OCI-LY3 (cell line): ENCODE measurements at regions not wholly inside any gene's neighbourhood (a gene's known extent, or its start where the extent isn't known, plus 50 kb on each side); places are given as distances from the start of the nearest gene placed in this dataset.

Experiments
- H2AFZ ChIP-seq: fragments of 200-600, 300-600 bp; shearing (Covaris generic); 2 replicates; pipeline ENCODE4 v1.6.0; 2014; ENCODE audit warnings: antibody characterized with exemption, low read depth, low read length
- H3K27ac ChIP-seq: fragments of 200-600, 300-600 bp; sonication (generic); 2 replicates; pipeline ENCODE4 v1.5.1; 2014; ENCODE audit warnings: mild to moderate bottlenecking, low read length, moderate library complexity, mixed read lengths
- H3K27me3 ChIP-seq: fragments of 200-600, 300-600 bp; sonication (generic); 2 replicates; pipeline ENCODE4 v1.6.1; 2014; ENCODE audit warnings: low read depth, low read length, mixed read lengths
- H3K36me3 ChIP-seq: fragments of 200-600, 300-600 bp; sonication (generic); replicated peaks from 2 replicates; pipeline ENCODE3; 2014; ENCODE audit warnings: low read depth, low read length, mixed read lengths
- H3K4me1 ChIP-seq: fragments of 300-600, 200-600 bp; sonication (generic); 2 replicates; pipeline ENCODE4 v1.6.1; 2014; ENCODE audit warnings: low read length, mixed read lengths
- H3K4me2 ChIP-seq: fragments of 200-600, 300-600 bp; sonication (generic); 2 replicates; pipeline ENCODE4 v1.6.1; 2014; ENCODE audit warnings: low read length, mixed read lengths
- H3K4me3 ChIP-seq: fragments of 300-600, 200-600 bp; sonication (generic); 2 replicates; pipeline ENCODE4 v1.5.1; 2014; ENCODE audit warnings: antibody characterized with exemption, mild to moderate bottlenecking, low read length, moderate library complexity
- H3K79me2 ChIP-seq: fragments of 300-600, 200-600 bp; shearing (Covaris generic); 2 replicates; pipeline ENCODE4 v1.6.1; 2014; ENCODE audit warnings: mild to moderate bottlenecking, low read length, mixed read lengths
- H3K9ac ChIP-seq: fragments of 300-600, 200-600 bp; shearing (Covaris generic); 2 replicates; pipeline ENCODE4 v1.6.0; 2014; ENCODE audit warnings: mild to moderate bottlenecking, low read length, moderate library complexity
- H3K9me3 ChIP-seq: fragments of 200-600, 300-600 bp; shearing (Covaris generic); 2 replicates; pipeline ENCODE4 v1.6.1; 2014; ENCODE audit warnings: low read length, mixed read lengths; ENCODE audit not compliant: insufficient read depth
- H4K20me1 ChIP-seq: fragments of 200-600, 300-600 bp; sonication (generic); 2 replicates; pipeline ENCODE4 v1.6.1; 2016; ENCODE audit warnings: low read length, mixed read lengths; ENCODE audit not compliant: insufficient read depth
- CTCF ChIP-seq: fragments of 200-600, 300-600 bp; sonication (generic); IDR thresholded peaks from 2 replicates; pipeline ENCODE4 v1.5.1; 2014; ENCODE audit warnings: antibody characterized with exemption, low read length, low read depth
- EZH2phosphoT487 ChIP-seq: fragments of 200-600 bp; shearing (Covaris generic); IDR thresholded peaks from 2 replicates; pipeline ENCODE4 v1.6.1; 2018; ENCODE audit warnings: antibody characterized with exemption, mixed run types, low read depth

- Histone ChIP-seq H3K4me1 (no peaks in the 10 kb centered on the region), H3K9me3 (no peaks in the 10 kb centered on the region), H3K4me2 (no peak overlapping the region)
Observed at GRCh38 chr6:2477666-2478065, 232.3 kb upstream of the GMDS start.

GRCh38 chr6:2477250-2477649 lies 231.8 kb upstream of the GMDS start:
- TF ChIP-seq EZH2phosphoT487 (no peak), CTCF (no peak)
- Histone ChIP-seq H3K4me3 (no peak overlapping the region), H3K9me3 (no peaks in the 10 kb centered on the region), H3K27ac (no peak overlapping the region), H3K27me3 (0 out of 2 replicates have a peak, but pooled peaks cover 5% of the 10 kb centered on the region), H3K4me2 (no peak overlapping the region), H3K4me1 (no peaks in the 10 kb centered on the region), H4K20me1 (no peaks in the 10 kb centered on the region), H3K79me2 (no peaks in the 10 kb centered on the region), H2AFZ (no peak overlapping the region), H3K36me3 (no peaks in the 10 kb centered on the region), H3K9ac (no peak overlapping the region)

More at GRCh38 chr6:2477666-2478065, 232.3 kb upstream of the GMDS start:
- Histone ChIP-seq H3K4me3 (no peak overlapping the region), H3K27ac (no peak overlapping the region), H3K36me3 (no peaks in the 10 kb centered on the region), H3K9ac (no peak overlapping the region), H4K20me1 (no peaks in the 10 kb centered on the region), H3K79me2 (no peaks in the 10 kb centered on the region), H2AFZ (no peak overlapping the region), H3K27me3 (0 out of 2 replicates have a peak, but pooled peaks cover 5% of the 10 kb centered on the region)
- no peak for TF ChIP-seq EZH2phosphoT487
- no peak for TF ChIP-seq CTCF

- Histone ChIP-seq H3K27ac (no peak overlapping the region), H4K20me1 (no peaks in the 10 kb centered on the region), H3K9ac (no peak overlapping the region), H3K4me2 (no peak overlapping the region), H2AFZ (no peak overlapping the region), H3K79me2 (no peaks in the 10 kb centered on the region), H3K36me3 (no peaks in the 10 kb centered on the region), H3K9me3 (no peaks in the 10 kb centered on the region), H3K4me3 (no peak overlapping the region), H3K27me3 (0 out of 2 replicates have a peak, but pooled peaks cover 5% of the 10 kb centered on the region), H3K4me1 (no peaks in the 10 kb centered on the region)
- TF ChIP-seq EZH2phosphoT487: no peak
- TF ChIP-seq CTCF: no peak
Observed at GRCh38 chr6:2476376-2476775, 231.0 kb upstream of the GMDS start.

- Histone ChIP-seq H3K9ac (no peak overlapping the region), H3K27me3 (0 out of 2 replicates have a peak, but pooled peaks cover 8% of the 10 kb centered on the region), H3K4me2 (no peak overlapping the region), H3K4me3 (no peak overlapping the region), H2AFZ (no peak overlapping the region), H3K36me3 (no peaks in the 10 kb centered on the region), H4K20me1 (no peaks in the 10 kb centered on the region), H3K9me3 (no peaks in the 10 kb centered on the region), H3K27ac (no peak overlapping the region), H3K79me2 (no peaks in the 10 kb centered on the region), H3K4me1 (no peaks in the 10 kb centered on the region)
- TF ChIP-seq CTCF: no peak
- no peak for TF ChIP-seq EZH2phosphoT487
Observed at GRCh38 chr6:2471472-2471871, 226.1 kb upstream of the GMDS start.
